OCI-LY1 (cell line): ENCODE measurements at regions not wholly inside any gene's neighbourhood (a gene's known extent, or its start where the extent isn't known, plus 50 kb on each side); places are given as distances from the start of the nearest gene placed in this dataset.
"Not testable (repeated sequence)": the region's sequence is repeated elsewhere in the genome, so short reads cannot be mapped to it uniquely, and the experiment has no call there.

ENCODE experiments used
- H2AFZ ChIP-seq: fragments of 200-600 bp; sonication (generic), shearing (Covaris generic); 2 replicates; pipeline ENCODE4 v1.6.0; 2014; ENCODE audit warnings: antibody characterized with exemption, mild to moderate bottlenecking, low read length
- H3F3A ChIP-seq: fragments of 200-600 bp; sonication (generic), shearing (Covaris generic); 2 replicates; pipeline ENCODE4 v1.6.0; 2014; ENCODE audit warnings: mild to moderate bottlenecking, antibody characterized with exemption, low read length, moderate library complexity; ENCODE audit not compliant: insufficient read depth
- H3K27ac ChIP-seq: fragments of 200-600 bp; sonication (generic); 2 replicates; pipeline ENCODE4 v1.5.1; 2014; ENCODE audit warnings: low read length, mixed run types, mild to moderate bottlenecking, low read depth; ENCODE audit not compliant: poor library complexity, severe bottlenecking
- H3K27me3 ChIP-seq: fragments of 200-600 bp; sonication (generic); 2 replicates; pipeline ENCODE4 v1.6.0; 2014; ENCODE audit warnings: antibody characterized with exemption, mild to moderate bottlenecking, low read length, moderate library complexity; ENCODE audit not compliant: insufficient read depth
- H3K36me3 ChIP-seq: fragments of 200-600 bp; sonication (generic); 2 replicates; pipeline ENCODE4 v1.6.1; 2014; ENCODE audit warnings: mild to moderate bottlenecking, antibody characterized with exemption, low read length, moderate library complexity, mixed read lengths; ENCODE audit not compliant: insufficient read depth
- H3K4me1 ChIP-seq: fragments of 200-600 bp; sonication (generic); 2 replicates; pipeline ENCODE4 v1.5.1; 2014; ENCODE audit warnings: mild to moderate bottlenecking, low read length, moderate library complexity; ENCODE audit not compliant: insufficient read depth, severe bottlenecking
- H3K4me2 ChIP-seq: fragments of 200-600 bp; sonication (generic), shearing (Covaris generic); 2 replicates; pipeline ENCODE4 v1.6.1; 2014; ENCODE audit warnings: low read length
- H3K4me3 ChIP-seq: fragments of 200-600 bp; sonication (generic); 2 replicates; pipeline ENCODE4 v1.5.1; 2014; ENCODE audit warnings: low read length, low read depth, mild to moderate bottlenecking, mixed read lengths; ENCODE audit not compliant: poor library complexity, severe bottlenecking
- H3K79me2 ChIP-seq: fragments of 200-600 bp; shearing (Covaris generic); 2 replicates; pipeline ENCODE4 v1.6.1; 2016; ENCODE audit warnings: mixed run types, low read length, mixed read lengths; ENCODE audit not compliant: insufficient read depth
- H3K9ac ChIP-seq: fragments of 200-600 bp; sonication (generic), shearing (Covaris generic); 2 replicates; pipeline ENCODE4 v1.6.1; 2014; ENCODE audit warnings: mild to moderate bottlenecking, low read length, mixed read lengths
- H3K9me2 ChIP-seq: fragments of 200-600 bp; sonication (generic), shearing (Covaris generic); 2 replicates; pipeline ENCODE4 v1.6.1; 2014; ENCODE audit warnings: low read depth, mild to moderate bottlenecking, low read length, mixed read lengths
- H3K9me3 ChIP-seq: fragments of 200-600 bp; shearing (Covaris generic); 2 replicates; pipeline ENCODE4 v1.6.1; 2014; ENCODE audit warnings: low read length, mixed read lengths
- H4K20me1 ChIP-seq: fragments of 200-600 bp; sonication (generic), shearing (Covaris generic); 2 replicates; pipeline ENCODE4 v1.6.0; 2016; ENCODE audit warnings: mild to moderate bottlenecking, low read length; ENCODE audit not compliant: insufficient read depth
- CTCF ChIP-seq: fragments of 200-600 bp; sonication (generic), shearing (Covaris generic); IDR thresholded peaks from 2 replicates; pipeline ENCODE4 v1.5.1; 2017; ENCODE audit warnings: mild to moderate bottlenecking, antibody characterized with exemption, low read length, moderate library complexity, mixed read lengths
- EZH2 ChIP-seq: fragments of 200-600 bp; sonication (generic), shearing (Covaris generic); IDR thresholded peaks from 2 replicates; pipeline ENCODE4 v1.8.0; 2017; ENCODE audit warnings: borderline replicate concordance, mixed run types, mild to moderate bottlenecking, antibody characterized with exemption, low read length, moderate library complexity, mixed read lengths

- H3K79me2 ChIP-seq = no peaks in the 10 kb centered on the region
- TF ChIP-seq EZH2 = no peak
- H3K4me2 ChIP-seq = no peak overlapping the region
- no peak overlapping the region for H2AFZ ChIP-seq
- H3F3A ChIP-seq = no peaks in the 10 kb centered on the region
- no peak overlapping the region for H3K9ac ChIP-seq
- H4K20me1 ChIP-seq = no peaks in the 10 kb centered on the region
- H3K4me3 ChIP-seq = no peak overlapping the region
- H3K9me3 ChIP-seq = no peaks in the 10 kb centered on the region
- H3K4me1 ChIP-seq = peaks cover 5% of the 10 kb centered on the region
- H3K27me3 ChIP-seq = no peaks in the 10 kb centered on the region
- no peaks in the 10 kb centered on the region for H3K36me3 ChIP-seq
- no peak overlapping the region for H3K27ac ChIP-seq
- no peaks in the 10 kb centered on the region for H3K9me2 ChIP-seq
Observed at GRCh38 chr16:63655846-63656245, 1466.0 kb downstream of the CDH11 start.

GRCh38 chr16:63653044-63653839, 1468.6 kb downstream of the CDH11 start:
- H3K4me1 ChIP-seq = peaks cover 5% of the 10 kb centered on the region
- no peak overlapping the region for H3K27ac ChIP-seq
- TF ChIP-seq EZH2 (no peak), CTCF (no peak)
- H3K36me3 ChIP-seq = no peaks in the 10 kb centered on the region
- H3K9ac ChIP-seq = no peak overlapping the region
- H4K20me1 ChIP-seq = no peaks in the 10 kb centered on the region
- H3K9me2 ChIP-seq = no peaks in the 10 kb centered on the region
- H3K4me2 ChIP-seq = no peak overlapping the region
- no peaks in the 10 kb centered on the region for H3F3A ChIP-seq
- no peaks in the 10 kb centered on the region for H3K9me3 ChIP-seq
- no peaks in the 10 kb centered on the region for H3K27me3 ChIP-seq
- no peaks in the 10 kb centered on the region for H3K79me2 ChIP-seq
- H3K4me3 ChIP-seq = no peak overlapping the region
- H2AFZ ChIP-seq = no peak overlapping the region

GRCh38 chr16:63652091-63652490, 1469.8 kb downstream of the CDH11 start:
- no peak overlapping the region for H3K9ac ChIP-seq
- no peaks in the 10 kb centered on the region for H3K79me2 ChIP-seq
- H3K4me3 ChIP-seq = no peak overlapping the region
- no peaks in the 10 kb centered on the region for H4K20me1 ChIP-seq
- TF ChIP-seq EZH2 (no peak), CTCF (no peak)
- no peaks in the 10 kb centered on the region for H3K9me3 ChIP-seq
- H3K4me2 ChIP-seq = no peak overlapping the region
- no peaks in the 10 kb centered on the region for H3K36me3 ChIP-seq
- no peaks in the 10 kb centered on the region for H3K9me2 ChIP-seq
- peaks cover 5% of the 10 kb centered on the region for H3K4me1 ChIP-seq
- H3K27me3 ChIP-seq = no peaks in the 10 kb centered on the region
- no peak overlapping the region for H2AFZ ChIP-seq
- no peak overlapping the region for H3K27ac ChIP-seq
- H3F3A ChIP-seq = no peaks in the 10 kb centered on the region

- H3K79me2 ChIP-seq = no peaks in the 10 kb centered on the region
- H3K9ac ChIP-seq = no peak overlapping the region
- no peaks in the 10 kb centered on the region for H3K36me3 ChIP-seq
- H3K9me3 ChIP-seq = no peaks in the 10 kb centered on the region
- no peaks in the 10 kb centered on the region for H3F3A ChIP-seq
- H3K9me2 ChIP-seq = no peaks in the 10 kb centered on the region
- peaks cover 5% of the 10 kb centered on the region for H3K4me1 ChIP-seq
- H4K20me1 ChIP-seq = no peaks in the 10 kb centered on the region
- no peak overlapping the region for H3K4me2 ChIP-seq
- no peaks in the 10 kb centered on the region for H3K27me3 ChIP-seq
- no peak overlapping the region for H3K27ac ChIP-seq
- no peak for TF ChIP-seq EZH2
- no peak for TF ChIP-seq CTCF
- H3K4me3 ChIP-seq = no peak overlapping the region
- H2AFZ ChIP-seq = no peak overlapping the region
Observed at GRCh38 chr16:63650550-63650949, 1471.3 kb downstream of the CDH11 start.

- H3K36me3 ChIP-seq, H3K4me2 ChIP-seq, H3K4me3 ChIP-seq, H3K79me2 ChIP-seq, H3K4me1 ChIP-seq, H3K27ac ChIP-seq, H3K27me3 ChIP-seq, H3K9ac ChIP-seq, H3K9me2 ChIP-seq, H3F3A ChIP-seq, H4K20me1 ChIP-seq, H3K9me3 ChIP-seq: not testable (repeated sequence)
- H2AFZ ChIP-seq = 0 out of 2 replicates have a peak overlapping the region, but pooled peaks have one; percentile 5
Observed at GRCh38 chr16:63633706-63634445, 1488.0 kb downstream of the CDH11 start.
